CD14-positive monocyte (primary cell): ENCODE measurements at regions not wholly inside any gene's neighbourhood (a gene's known extent, or its start where the extent isn't known, plus 50 kb on each side); places are given as distances from the start of the nearest gene placed in this dataset. TPM values are rescaled to one million over a fixed set of nuclear protein-coding genes. Genes with fewer than 3 reads are reported as not detected.

ENCODE experiments used
- DNase-seq, 3 donors: peaks; one replicate each; pipeline ENCODE4 v3.0.0-alpha.2; 2011 to 2022
- H2AFZ ChIP-seq: 2 replicates; pipeline ENCODE4 v1.6.0; 2012; ENCODE audit warnings: mild to moderate bottlenecking, low read depth, low read length, inconsistent platforms; ENCODE audit not compliant: insufficient read depth, poor library complexity, severe bottlenecking
- H3K27ac ChIP-seq, 2 donors: 1 replicate in 1 of 2; 2 replicates in 1 of 2; pipeline ENCODE4 v1.5.1; 2012 to 2013; ENCODE audit warnings: low read length in 2 of 2, control low read depth in 1 of 2, inconsistent platforms in 1 of 2, low read depth in 1 of 2, mild to moderate bottlenecking in 1 of 2
- H3K27me3 ChIP-seq, 2 donors: one replicate each; pipeline versions ENCODE4 v1.6.0 to v1.6.1; 2011 to 2013; ENCODE audit warnings: low read length in 2 of 2; ENCODE audit not compliant: control insufficient read depth in 2 of 2, insufficient read depth in 2 of 2
- H3K36me3 ChIP-seq, 2 donors: replicated peaks in 1 of 2; 1 replicate in 1 of 2; 2 replicates in 1 of 2; pipeline versions ENCODE4 v1.5.1 to v1.6.1; 2012 to 2013; ENCODE audit warnings: low read length in 2 of 2, control low read depth in 1 of 2, inconsistent platforms in 1 of 2, mild to moderate bottlenecking in 1 of 2; ENCODE audit not compliant: insufficient read depth in 2 of 2, control insufficient read depth in 1 of 2
- H3K4me1 ChIP-seq, 2 donors: 1 replicate in 1 of 2; 2 replicates in 1 of 2; pipeline versions ENCODE4 v1.5.1 to v1.6.1; 2012 to 2013; ENCODE audit warnings: low read length in 2 of 2, control low read depth in 1 of 2, inconsistent platforms in 1 of 2, mild to moderate bottlenecking in 1 of 2, moderate library complexity in 1 of 2; ENCODE audit not compliant: insufficient read depth in 2 of 2, control insufficient read depth in 1 of 2
- H3K4me2 ChIP-seq: replicated peaks from 2 replicates; pipeline ENCODE3; 2012; ENCODE audit warnings: low read length, moderate library complexity, mild to moderate bottlenecking; ENCODE audit not compliant: poor library complexity, severe bottlenecking; ENCODE audit errors: extremely low read depth
- H3K4me3 ChIP-seq, 3 experiments: fragments of 200-600 bp in 1 of 3; sonication (generic) in 1 of 3; replicated peaks in 1 of 3; 1 replicate in 2 of 3; 2 replicates in 1 of 3; pipeline ENCODE4 v1.5.1; 2011 to 2013; ENCODE audit warnings: low read length in 3 of 3, mild to moderate bottlenecking in 3 of 3, control low read depth in 2 of 3, low read depth in 2 of 3, inconsistent platforms in 1 of 3, moderate library complexity in 1 of 3
- H3K79me2 ChIP-seq: 2 replicates; pipeline ENCODE4 v1.6.0; 2012; ENCODE audit warnings: mild to moderate bottlenecking, control low read depth, inconsistent platforms, low read length, moderate library complexity; ENCODE audit not compliant: insufficient read depth
- H3K9ac ChIP-seq: 2 replicates; pipeline ENCODE4 v1.6.0; 2017; ENCODE audit warnings: low read length, mild to moderate bottlenecking; ENCODE audit not compliant: insufficient read depth, poor library complexity, severe bottlenecking
- H3K9me3 ChIP-seq, 2 donors: replicated peaks in 1 of 2; 1 replicate in 1 of 2; 2 replicates in 1 of 2; pipeline versions ENCODE4 v1.5.1 to v1.6.1; 2012 to 2013; ENCODE audit warnings: low read length in 2 of 2, control low read depth in 1 of 2; ENCODE audit not compliant: control insufficient read depth in 1 of 2, insufficient read depth in 1 of 2
- H4K20me1 ChIP-seq: 2 replicates; pipeline ENCODE4 v1.6.0; 2012; ENCODE audit warnings: mild to moderate bottlenecking, low read length, control low read depth, moderate library complexity; ENCODE audit not compliant: insufficient read depth
- H3K27ac Mint-ChIP-seq, 7 donors: one replicate each; pipeline ENCODE4 v1.8.0; 2020; ENCODE audit warnings: mild to moderate bottlenecking in 7 of 7, mixed read lengths in 7 of 7, moderate library complexity in 6 of 7, inconsistent platforms in 2 of 7
- H3K27me3 Mint-ChIP-seq, 3 donors: one replicate each; pipeline ENCODE4 v1.8.0; 2021 to 2022; ENCODE audit warnings: low read depth in 3 of 3, mild to moderate bottlenecking in 3 of 3, mixed read lengths in 3 of 3, moderate library complexity in 3 of 3, inconsistent platforms in 1 of 3
- H3K36me3 Mint-ChIP-seq, 2 donors: one replicate each; pipeline ENCODE4 v1.8.0; 2020; ENCODE audit warnings: mixed read lengths in 2 of 2, inconsistent platforms in 1 of 2, mild to moderate bottlenecking in 1 of 2
- H3K4me1 Mint-ChIP-seq: one replicate; pipeline ENCODE4 v1.8.0; 2020; ENCODE audit warnings: mild to moderate bottlenecking, mixed read lengths
- H3K4me3 Mint-ChIP-seq, 2 donors: one replicate each; pipeline ENCODE4 v1.8.0; 2020; ENCODE audit warnings: mild to moderate bottlenecking in 2 of 2, mixed read lengths in 2 of 2, moderate library complexity in 1 of 2
- H3K9me3 Mint-ChIP-seq, 7 donors: one replicate each; pipeline ENCODE4 v1.8.0; 2020 to 2022; ENCODE audit warnings: mixed read lengths in 7 of 7, mild to moderate bottlenecking in 6 of 7, moderate library complexity in 6 of 7, inconsistent platforms in 2 of 7
- WGBS: methylation state at CpG from one replicate; pipeline ENCODE4 v1.1.5; 2013; ENCODE audit warnings: missing lambda C conversion rate; ENCODE audit not compliant: insufficient coverage; 5-methylcytosine and 5-hydroxymethylcytosine counted together
- intact Hi-C, 2 donors: fragments of 100-400 bp; cut with micrococcal nuclease; formaldehyde crosslinking; loops; one replicate each; pipeline versions ENCODE4 v1.15.0 to v1.15.1; 2023
- small RNA-seq: library from RNA; depleted of rRNA; stranded (forward); fragments of <200 nt; gene quantifications from one replicate; pipeline ENCODE3, GENCODE V24; 2012; ENCODE audit warnings: low read depth; ENCODE audit not compliant: insufficient read length
- TF ChIP-seq, protein P1 (sequence below): fragments of 200-600 bp; IDR thresholded peaks from one replicate; pipeline ENCODE4 v1.8.0; 2022; ENCODE audit warnings: antibody characterized with exemption, mild to moderate bottlenecking

DNA sequence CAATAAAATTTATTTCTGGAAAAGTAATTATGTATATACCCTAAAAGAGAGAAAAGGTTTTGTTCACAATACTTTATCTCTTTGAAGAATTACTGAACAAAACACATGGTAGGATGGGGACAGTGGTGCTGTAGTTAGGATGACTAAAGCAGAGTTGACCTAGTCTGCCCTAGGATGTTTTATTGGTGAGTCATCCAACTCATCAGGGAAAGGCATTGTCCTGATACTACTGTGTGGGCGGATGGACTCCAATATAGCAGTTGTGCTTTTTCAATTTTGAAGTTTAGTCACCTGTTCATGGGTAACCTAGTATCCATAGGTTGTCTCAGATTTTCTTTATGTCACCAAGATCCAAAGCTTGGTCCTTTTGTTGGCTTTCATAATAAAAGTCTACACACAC is 53.3 kb upstream of the EYS start:
- no CpG with 5 or more reads among the region's 1 CpG for WGBS
- H4K20me1 ChIP-seq: no peaks in the 10 kb centered on the region
- no peak overlapping the region for H3K4me2 ChIP-seq
- H3K79me2 ChIP-seq: no peaks in the 10 kb centered on the region
- H2AFZ ChIP-seq: no peak overlapping the region
- TF ChIP-seq, protein P1, sequence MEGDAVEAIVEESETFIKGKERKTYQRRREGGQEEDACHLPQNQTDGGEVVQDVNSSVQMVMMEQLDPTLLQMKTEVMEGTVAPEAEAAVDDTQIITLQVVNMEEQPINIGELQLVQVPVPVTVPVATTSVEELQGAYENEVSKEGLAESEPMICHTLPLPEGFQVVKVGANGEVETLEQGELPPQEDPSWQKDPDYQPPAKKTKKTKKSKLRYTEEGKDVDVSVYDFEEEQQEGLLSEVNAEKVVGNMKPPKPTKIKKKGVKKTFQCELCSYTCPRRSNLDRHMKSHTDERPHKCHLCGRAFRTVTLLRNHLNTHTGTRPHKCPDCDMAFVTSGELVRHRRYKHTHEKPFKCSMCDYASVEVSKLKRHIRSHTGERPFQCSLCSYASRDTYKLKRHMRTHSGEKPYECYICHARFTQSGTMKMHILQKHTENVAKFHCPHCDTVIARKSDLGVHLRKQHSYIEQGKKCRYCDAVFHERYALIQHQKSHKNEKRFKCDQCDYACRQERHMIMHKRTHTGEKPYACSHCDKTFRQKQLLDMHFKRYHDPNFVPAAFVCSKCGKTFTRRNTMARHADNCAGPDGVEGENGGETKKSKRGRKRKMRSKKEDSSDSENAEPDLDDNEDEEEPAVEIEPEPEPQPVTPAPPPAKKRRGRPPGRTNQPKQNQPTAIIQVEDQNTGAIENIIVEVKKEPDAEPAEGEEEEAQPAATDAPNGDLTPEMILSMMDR: no peak
- H3K9ac ChIP-seq: no peak overlapping the region
- no peaks in the 10 kb centered on the region for H3K27me3 ChIP-seq
- H3K27ac ChIP-seq: no peak overlapping the region
- no peaks in the 10 kb centered on the region for H3K9me3 ChIP-seq
- intact Hi-C loops: no loop called here
- no peak overlapping the region for H3K4me3 ChIP-seq
- peaks cover 0 to 2% (median 0%) of the 10 kb centered on the region in 3 donors for H3K27me3 Mint-ChIP-seq
- H3K27ac Mint-ChIP-seq: no peak overlapping the region
- H3K9me3 Mint-ChIP-seq: peaks cover 2 to 10% (median 4%) of the 10 kb centered on the region in 7 donors
- H3K4me1 Mint-ChIP-seq: no peaks in the 10 kb centered on the region
- no peak for DNase-seq
- H3K36me3 Mint-ChIP-seq: no peaks in the 10 kb centered on the region
- H3K36me3 ChIP-seq: no peaks in the 10 kb centered on the region
- H3K4me1 ChIP-seq: no peaks in the 10 kb centered on the region
- no peak overlapping the region for H3K4me3 Mint-ChIP-seq

Small RNA genes lying in the stretch of these regions (small RNA-seq; reads per million reads assigned to genes)
- not detected for gene RF00019
- not detected for gene RF00571
- gene RNA5SP208: not detected
- not detected for gene RNU6-280P
- gene RNU7-66P: not detected
